ENCODE measurements at regions not wholly inside any gene's neighbourhood (a gene's known extent, or its start where the extent isn't known, plus 50 kb on each side); places are given as distances from the start of the nearest gene placed in this dataset.

- Histone ChIP-seq H3K36me3 (no peaks in the 10 kb centered on the region), H3K9me3 (no peaks in the 10 kb centered on the region), H3K4me1 (peaks cover 6% of the 10 kb centered on the region), H3K4me3 (no peak overlapping the region), H3K27ac (peak overlapping the region; percentile 15), H3K27me3 (no peaks in the 10 kb centered on the region)
- 74% methylated on average over 10 of the region's 10 CpGs for WGBS
- no peak for DNase-seq (ENCODE audit: low spot score in 2 of 2)
- TF ChIP-seq POLR2AphosphoS5 (IDR thresholded peaks at IDR 0.05), result no peak
- TF ChIP-seq, protein P1, sequence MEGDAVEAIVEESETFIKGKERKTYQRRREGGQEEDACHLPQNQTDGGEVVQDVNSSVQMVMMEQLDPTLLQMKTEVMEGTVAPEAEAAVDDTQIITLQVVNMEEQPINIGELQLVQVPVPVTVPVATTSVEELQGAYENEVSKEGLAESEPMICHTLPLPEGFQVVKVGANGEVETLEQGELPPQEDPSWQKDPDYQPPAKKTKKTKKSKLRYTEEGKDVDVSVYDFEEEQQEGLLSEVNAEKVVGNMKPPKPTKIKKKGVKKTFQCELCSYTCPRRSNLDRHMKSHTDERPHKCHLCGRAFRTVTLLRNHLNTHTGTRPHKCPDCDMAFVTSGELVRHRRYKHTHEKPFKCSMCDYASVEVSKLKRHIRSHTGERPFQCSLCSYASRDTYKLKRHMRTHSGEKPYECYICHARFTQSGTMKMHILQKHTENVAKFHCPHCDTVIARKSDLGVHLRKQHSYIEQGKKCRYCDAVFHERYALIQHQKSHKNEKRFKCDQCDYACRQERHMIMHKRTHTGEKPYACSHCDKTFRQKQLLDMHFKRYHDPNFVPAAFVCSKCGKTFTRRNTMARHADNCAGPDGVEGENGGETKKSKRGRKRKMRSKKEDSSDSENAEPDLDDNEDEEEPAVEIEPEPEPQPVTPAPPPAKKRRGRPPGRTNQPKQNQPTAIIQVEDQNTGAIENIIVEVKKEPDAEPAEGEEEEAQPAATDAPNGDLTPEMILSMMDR (IDR thresholded peaks at IDR 0.05), result no peak
- no peak for TF ChIP-seq POLR2A (IDR thresholded peaks at IDR 0.05)
- no peak for TF ChIP-seq EP300 (IDR thresholded peaks at IDR 0.05)
These were observed 78.9 kb downstream of the COPS8 start for GRCh38 chr2:237164474-237165042.

GRCh38 chr2:237165405-237166276 is 80.0 kb downstream of the COPS8 start:
- TF ChIP-seq, protein P1 (IDR thresholded peaks at IDR 0.05), result peak in 1 of 2 donors; percentile 27
- no peak for TF ChIP-seq EP300 (IDR thresholded peaks at IDR 0.05)
- no peak for TF ChIP-seq POLR2A (IDR thresholded peaks at IDR 0.05)
- Histone ChIP-seq H3K9me3 (no peaks in the 10 kb centered on the region), H3K27me3 (no peaks in the 10 kb centered on the region), H3K4me1 (peaks cover 3% of the 10 kb centered on the region), H3K36me3 (no peaks in the 10 kb centered on the region), H3K27ac (peak overlapping the region; percentile 15), H3K4me3 (no peak overlapping the region)
- WGBS, result 87% methylated on average over 5 of the region's 5 CpGs
- DNase-seq (ENCODE audit: low spot score in 2 of 2), result no peak

- Histone ChIP-seq H3K36me3 (no peaks in the 10 kb centered on the region), H3K27me3 (no peaks in the 10 kb centered on the region), H3K9me3 (no peaks in the 10 kb centered on the region), H3K27ac (no peak overlapping the region), H3K4me1 (peaks cover 7% of the 10 kb centered on the region), H3K4me3 (no peak overlapping the region)
- WGBS, result 94% methylated on average over 4 of the region's 4 CpGs
- DNase-seq (ENCODE audit: low spot score in 2 of 2), result no peak
- TF ChIP-seq, protein P1 (IDR thresholded peaks at IDR 0.05), result no peak
- TF ChIP-seq POLR2A (IDR thresholded peaks at IDR 0.05) (no peak), EP300 (IDR thresholded peaks at IDR 0.05) (no peak), POLR2AphosphoS5 (IDR thresholded peaks at IDR 0.05) (no peak)
These were observed 81.3 kb downstream of the COPS8 start for GRCh38 chr2:237167038-237167437.

- peaks cover 13% of the 10 kb centered on the region for H3K4me1 ChIP-seq
- WGBS, result 97% methylated on average over 5 of the region's 5 CpGs
- no peak overlapping the region for H3K27ac ChIP-seq
- H3K27me3 ChIP-seq, result no peaks in the 10 kb centered on the region
- no peak for DNase-seq (ENCODE audit: low spot score in 2 of 2)
- no peaks in the 10 kb centered on the region for H3K9me3 ChIP-seq
- H3K4me3 ChIP-seq, result no peak overlapping the region
- TF ChIP-seq EP300 (IDR thresholded peaks at IDR 0.05) (no peak), POLR2AphosphoS5 (IDR thresholded peaks at IDR 0.05) (no peak), POLR2A (IDR thresholded peaks at IDR 0.05) (no peak)
- TF ChIP-seq, protein P1 (IDR thresholded peaks at IDR 0.05), result no peak
- no peaks in the 10 kb centered on the region for H3K36me3 ChIP-seq
These were observed 82.2 kb downstream of the COPS8 start for GRCh38 chr2:237167934-237168333.

GRCh38 chr2:237170020-237170419 is 84.3 kb downstream of the COPS8 start:
- Histone ChIP-seq H3K27me3 (no peaks in the 10 kb centered on the region), H3K27ac (peak overlapping the region; percentile 11), H3K4me1 (peaks cover 13% of the 10 kb centered on the region), H3K9me3 (no peaks in the 10 kb centered on the region), H3K4me3 (no peak overlapping the region), H3K36me3 (no peaks in the 10 kb centered on the region)
- DNase-seq (ENCODE audit: low spot score in 2 of 2), result no peak
- TF ChIP-seq POLR2AphosphoS5 (IDR thresholded peaks at IDR 0.05) (peak in 1 of 3 donors; percentile 6), EP300 (IDR thresholded peaks at IDR 0.05) (no peak)
- WGBS, result 74% methylated on average over 1 of the region's 1 CpG

Measured in suprapubic skin (tissue), 4 donors.